HG02610 (cell line): ENCODE measurements at regions not wholly inside any gene's neighbourhood (a gene's known extent, or its start where the extent isn't known, plus 50 kb on each side); places are given as distances from the start of the nearest gene placed in this dataset.
A peak's percentile ranks its signal among the peaks of the same experiment; 100 is the strongest.
"Not testable (repeated sequence)": the region's sequence is repeated elsewhere in the genome, so short reads cannot be mapped to it uniquely, and the experiment has no call there.

ENCODE experiments used
- ATAC-seq: cut with Tn5 transposase; IDR thresholded peaks from one replicate; pipeline ENCODE4 v1.9.1; 2021; ENCODE audit warnings: mild to moderate bottlenecking, moderate library complexity; ENCODE audit not compliant: unreplicated experiment

DNA sequence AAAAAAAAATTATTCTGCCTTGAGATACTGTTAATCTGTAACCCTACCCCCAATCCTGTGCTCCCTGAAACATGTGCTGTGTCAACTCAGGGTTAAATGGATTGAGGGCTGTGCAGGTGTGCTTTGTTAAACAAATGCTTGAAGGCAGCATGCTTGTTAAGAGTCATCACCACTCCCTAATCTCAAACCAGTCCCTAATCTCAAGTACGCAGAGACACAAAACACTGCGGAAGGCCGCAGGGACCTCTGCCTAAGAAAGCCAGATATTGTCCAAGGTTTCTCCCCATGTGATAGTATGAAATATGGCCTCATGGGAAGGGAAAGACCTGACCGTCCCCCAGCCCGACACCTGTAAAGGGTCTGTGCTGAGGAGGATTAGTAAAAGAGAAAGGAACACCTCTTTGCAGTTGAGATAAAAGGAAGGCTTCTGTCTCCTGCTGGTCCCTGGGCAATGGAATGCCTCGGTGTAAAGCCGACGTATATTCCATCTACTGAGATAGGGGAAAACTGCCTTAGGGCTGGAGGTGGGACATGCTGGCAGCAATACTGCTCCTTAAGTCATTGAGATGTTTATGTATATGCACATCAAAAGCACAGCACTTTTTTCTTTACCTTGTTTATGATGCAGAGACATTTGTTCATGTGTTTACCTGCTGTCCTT is 402.6 kb downstream of the TBC1D32 start:
- not testable (repeated sequence) for ATAC-seq

DNA sequence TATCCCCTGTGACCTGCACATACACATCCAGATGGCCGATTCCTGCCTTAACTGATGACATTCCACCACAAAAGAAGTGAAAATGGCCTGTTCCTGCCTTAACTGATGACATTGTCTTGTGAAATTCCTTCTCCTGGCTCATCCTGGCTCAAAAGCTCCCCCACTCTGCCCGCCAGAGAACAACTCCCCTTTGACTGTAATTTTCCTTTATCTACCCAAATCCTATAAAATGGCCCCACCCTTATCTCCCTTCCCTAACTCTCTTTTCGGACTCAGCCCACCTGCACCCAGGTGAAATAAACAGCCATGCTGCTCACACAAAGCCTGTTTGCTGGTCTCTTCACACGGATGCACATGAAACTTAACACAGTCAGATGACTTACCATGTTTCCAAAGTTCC is 403.8 kb downstream of the TBC1D32 start:
- ATAC-seq: not testable (repeated sequence)

DNA sequence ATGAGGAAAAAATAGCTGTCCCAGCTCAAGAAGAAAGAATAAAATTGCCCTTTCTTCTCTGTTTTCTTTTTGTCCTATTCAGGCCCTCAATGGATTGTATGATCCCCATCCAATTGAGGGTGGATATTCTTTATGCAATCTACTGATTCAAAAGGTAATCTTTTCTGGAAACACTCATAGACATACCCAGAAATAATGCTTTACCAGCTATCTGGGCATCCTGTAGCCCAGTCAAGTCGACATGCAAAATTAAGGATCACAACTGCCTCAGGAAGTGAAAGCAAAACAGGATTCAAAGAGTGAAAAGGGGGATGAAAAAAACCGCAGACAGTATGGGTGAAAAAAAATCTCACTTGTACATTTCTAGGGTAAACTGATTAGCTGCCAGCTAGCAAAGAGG is 410.1 kb downstream of the TBC1D32 start:
- ATAC-seq: no peak

DNA sequence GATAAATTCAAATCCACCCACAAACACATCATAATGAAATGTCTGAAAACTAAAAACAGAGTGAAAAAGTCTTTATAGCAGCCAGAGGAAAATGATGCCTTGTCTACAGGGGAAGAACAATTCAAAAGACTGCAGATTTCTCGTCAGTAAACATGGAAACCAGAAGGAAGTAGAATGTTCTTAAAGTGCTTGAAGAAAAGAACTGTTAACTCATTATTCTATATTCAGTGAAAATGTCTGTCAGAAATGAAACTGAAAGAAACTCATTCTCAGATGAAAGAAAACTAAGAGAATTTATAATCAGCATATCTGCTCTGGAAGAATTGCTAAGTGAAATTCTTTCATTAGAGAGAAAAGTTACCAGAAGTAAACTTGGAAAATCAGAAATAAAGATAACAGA is 416.1 kb downstream of the TBC1D32 start:
- ATAC-seq: no peak

DNA sequence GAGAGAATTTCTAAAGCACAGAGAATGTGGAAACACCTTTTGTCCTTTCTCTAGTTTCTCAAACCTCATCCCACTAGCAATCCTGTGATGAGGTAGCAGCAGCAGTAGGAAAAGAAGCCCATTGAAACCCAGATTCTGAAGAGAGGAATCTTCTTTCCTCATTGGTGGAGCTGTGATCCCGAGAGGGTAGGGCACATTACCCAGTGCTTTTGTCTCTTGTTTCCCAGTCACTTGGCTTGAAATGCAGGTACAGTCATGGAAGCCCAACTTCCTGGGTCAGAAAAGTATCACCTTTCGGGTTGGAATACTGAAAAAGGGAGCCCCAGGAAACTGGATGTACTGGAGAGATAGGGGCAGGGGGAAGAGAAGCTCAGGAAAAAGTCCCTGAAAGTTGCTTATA is 417.4 kb downstream of the TBC1D32 start:
- no peak for ATAC-seq

DNA sequence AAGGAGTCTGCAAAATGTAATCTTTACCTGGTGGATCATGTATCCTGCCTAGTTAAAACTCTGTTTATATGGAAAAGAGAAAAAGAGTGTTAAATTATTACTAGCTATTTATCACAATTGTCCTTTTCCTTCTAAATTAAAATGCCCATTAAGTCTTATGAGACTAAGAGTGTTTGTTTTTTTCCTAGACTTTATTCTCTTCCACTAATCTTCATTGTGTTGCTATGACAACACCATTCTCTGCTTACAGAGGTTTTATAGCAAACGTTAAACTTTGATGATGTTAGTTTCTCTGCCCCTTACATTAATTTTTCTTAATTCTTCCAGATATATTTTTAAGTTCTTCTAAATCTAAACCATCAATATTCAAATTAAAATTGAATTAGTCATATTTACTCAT is 420.8 kb downstream of the TBC1D32 start:
- ATAC-seq: no peak

DNA sequence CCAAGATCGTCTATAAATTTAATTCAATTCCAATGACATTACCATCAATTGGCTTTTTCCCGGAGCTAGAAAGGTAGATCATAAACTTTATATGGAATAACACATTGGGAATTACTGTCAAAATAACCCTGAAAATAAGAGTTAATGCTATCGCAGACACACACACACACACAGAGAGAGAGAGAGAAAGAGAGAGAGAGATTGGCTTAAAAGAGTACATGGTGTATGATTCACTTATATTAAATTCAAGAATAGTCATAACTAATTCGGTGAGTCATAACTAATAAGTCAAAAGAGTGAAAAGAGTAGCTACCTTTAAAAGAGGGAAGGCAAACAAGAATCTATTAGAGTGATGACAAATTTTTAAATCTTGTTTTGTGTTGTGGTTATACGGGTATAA is 425.5 kb downstream of the TBC1D32 start:
- no peak for ATAC-seq

DNA sequence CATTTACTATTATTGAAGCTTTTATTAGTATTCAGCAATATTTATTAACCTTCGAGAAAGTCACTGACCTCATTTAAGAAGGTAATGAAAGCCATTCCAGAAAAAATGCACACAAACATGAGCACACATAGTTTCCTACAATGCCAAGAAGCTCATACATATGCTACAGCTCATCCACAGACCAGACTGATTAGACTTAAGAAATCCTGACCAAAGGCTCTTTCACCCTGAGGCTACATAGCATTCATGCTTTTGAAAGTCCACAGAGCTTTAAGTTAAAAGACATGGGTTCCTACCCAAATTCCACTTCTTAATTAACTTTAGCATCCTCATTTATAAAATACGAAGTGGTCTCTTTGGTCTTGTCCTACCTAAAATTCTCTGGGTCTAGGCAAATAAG is 430.4 kb downstream of the TBC1D32 start:
- ATAC-seq: no peak

DNA sequence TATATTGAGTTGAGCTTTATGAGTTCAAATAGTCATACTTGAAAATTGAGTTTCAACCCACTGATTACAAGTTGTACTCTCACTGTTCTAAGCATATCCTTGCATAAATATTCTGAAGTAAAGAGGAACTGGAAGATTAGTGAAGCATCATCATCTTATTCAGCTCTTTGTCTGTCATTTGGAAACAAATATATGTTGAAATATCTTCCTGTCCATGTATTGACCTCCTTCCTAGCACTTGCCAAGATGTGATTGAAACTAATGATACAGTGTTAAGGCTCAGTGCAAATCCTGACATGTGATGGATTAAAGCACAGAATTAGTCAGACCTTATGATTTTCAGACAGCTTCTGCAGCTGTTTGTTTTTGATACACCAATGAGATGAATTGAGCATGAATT is 434.3 kb downstream of the TBC1D32 start:
- no peak for ATAC-seq

DNA sequence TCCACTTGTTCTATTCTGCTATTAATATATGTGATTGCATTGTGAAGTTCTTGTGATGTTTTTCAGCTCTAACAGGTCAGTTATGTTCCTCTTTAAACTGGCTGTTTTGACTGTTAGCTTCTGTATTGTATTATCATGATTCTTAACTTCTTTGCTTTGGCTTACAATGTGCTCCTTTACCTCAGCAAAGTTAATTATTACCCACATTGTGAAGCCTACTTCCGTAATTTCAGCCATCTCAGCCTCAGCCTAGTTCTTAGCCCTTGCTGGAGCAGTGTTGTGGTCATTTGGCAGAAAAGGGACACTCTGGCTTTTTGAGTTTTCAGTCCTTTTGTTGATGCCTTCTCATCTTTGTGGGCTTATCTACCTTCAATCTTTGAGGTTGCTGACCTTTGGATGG is 440.2 kb downstream of the TBC1D32 start:
- peak; percentile 41 for ATAC-seq

DNA sequence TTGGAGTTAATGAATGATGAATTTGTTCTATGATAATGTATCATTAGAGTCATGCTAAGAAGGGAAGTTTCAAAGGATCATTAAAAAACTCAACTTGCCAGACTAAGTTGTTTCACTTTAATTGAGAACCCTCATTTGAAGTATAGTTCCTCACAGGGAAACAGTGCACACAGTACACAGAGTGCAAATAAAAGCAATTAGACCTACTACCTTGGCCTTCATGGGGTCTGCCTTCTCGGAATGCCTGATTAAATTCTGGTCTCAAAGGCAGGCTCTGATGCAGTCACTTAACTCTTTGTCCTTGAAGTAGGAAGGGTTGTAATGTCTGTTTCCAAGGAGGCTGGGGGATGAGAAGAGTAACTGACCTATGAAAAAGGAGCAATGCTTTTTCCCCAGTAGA is 457.3 kb downstream of the TBC1D32 start:
- ATAC-seq: no peak

DNA sequence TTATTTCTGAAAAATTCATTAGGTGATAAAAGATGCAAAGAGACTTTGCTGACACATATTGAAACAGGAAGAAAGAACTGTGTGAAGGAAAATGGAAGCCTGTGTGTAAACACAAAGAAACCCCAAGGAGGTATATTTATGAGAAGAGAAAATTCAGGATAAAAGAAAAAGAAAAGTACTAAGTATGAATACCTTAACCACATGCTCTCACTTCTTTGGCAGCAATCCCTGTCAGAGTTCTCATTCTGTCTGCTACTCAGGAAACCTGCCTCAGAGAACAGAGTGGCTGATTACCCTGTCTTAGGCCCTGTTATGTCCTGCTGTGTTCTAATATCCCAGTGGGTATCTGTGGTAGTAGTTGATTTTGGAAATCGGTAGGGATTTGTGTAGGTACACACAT is 457.9 kb downstream of the TBC1D32 start:
- peak; percentile 54 for ATAC-seq

DNA sequence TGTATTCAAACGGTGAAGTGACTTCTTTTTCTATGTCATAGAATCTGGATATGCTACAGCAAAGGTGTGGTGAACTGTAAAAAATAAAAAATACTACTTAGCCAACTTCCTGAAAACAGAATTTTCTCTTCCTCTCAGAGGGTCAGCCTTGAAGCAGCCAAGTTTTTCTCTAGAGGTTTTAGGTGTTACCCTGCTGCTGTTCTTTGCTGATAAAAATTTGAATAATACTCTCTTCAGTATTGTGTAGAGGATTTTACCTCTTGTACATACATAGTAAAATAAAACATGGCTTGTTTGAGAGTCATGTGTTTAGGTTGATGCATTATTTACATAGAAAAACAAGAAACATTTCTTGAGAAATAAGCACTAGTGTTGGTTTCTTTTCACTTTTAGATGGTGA is 458.4 kb downstream of the TBC1D32 start:
- peak; percentile 37 for ATAC-seq

DNA sequence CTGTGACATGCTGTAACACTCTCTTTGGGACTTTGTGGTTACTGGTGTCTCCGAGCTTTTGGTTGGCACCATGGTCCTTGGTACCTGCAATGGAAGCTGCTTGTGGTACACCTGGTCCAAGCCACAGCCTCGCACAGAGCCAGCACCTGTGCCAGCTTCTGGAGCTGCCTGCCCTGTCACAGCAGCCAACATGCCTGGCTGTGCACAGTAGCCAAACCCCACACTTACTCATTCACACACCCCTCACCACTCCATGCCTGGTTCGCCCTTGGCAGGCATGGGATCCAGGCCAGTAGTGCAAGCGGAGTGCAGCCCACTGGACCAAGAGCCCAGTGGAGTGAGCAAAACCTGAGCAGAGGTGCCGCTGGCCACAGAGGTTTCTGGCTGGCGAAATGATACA is 459.9 kb downstream of the TBC1D32 start:
- no peak for ATAC-seq

DNA sequence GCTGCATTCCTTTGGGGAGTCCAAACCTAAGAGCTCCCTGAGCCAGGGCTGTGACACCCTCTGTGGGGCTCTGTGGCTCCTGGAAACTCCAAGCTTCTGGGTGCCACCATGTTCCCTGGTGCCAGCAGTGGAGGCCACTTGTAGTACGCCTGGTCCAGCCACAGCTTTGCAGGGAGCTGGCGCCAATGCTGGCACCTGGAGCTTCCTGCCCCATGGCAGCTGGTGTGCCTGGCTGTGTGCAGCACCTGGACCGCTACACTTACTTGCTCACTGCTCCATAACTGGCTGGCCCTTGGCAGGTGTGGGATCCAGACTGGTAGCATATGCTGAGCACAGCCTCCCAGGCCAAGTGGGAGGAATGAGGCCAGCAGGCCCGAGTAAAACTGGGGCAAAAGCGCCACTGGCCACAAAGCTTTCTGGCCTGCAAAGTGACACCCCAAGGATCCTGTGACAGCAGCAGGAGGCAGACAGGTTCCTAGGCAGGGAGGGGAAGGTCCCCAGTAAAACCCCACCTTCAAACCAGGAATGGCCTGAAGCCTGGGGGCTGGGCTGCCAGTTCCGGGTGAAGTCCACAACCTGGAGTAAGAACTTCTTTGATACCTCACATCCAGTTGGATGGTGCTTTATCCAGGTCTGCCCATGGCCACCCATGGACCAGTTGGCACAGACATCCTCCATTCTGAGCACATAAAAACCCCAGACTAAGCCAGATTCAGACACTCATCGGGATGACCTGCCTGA is 461.0 kb downstream of the TBC1D32 start:
- no peak for ATAC-seq

DNA sequence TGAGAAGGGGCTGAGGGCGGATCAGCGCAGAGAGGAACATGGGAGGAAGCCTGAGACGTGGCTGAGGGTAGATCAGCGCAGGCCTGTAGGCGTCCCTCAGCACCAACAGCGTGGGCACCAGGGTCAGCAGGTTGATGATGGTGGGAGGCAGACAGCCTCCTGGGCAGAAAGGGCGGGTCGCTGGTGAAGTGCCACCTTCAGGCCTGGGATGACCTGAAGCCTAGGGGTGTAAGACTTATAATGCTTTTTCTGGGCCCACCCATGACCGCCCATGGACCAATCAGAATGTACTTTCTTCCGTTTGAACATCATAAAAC is 462.1 kb downstream of the TBC1D32 start:
- no peak for ATAC-seq

DNA sequence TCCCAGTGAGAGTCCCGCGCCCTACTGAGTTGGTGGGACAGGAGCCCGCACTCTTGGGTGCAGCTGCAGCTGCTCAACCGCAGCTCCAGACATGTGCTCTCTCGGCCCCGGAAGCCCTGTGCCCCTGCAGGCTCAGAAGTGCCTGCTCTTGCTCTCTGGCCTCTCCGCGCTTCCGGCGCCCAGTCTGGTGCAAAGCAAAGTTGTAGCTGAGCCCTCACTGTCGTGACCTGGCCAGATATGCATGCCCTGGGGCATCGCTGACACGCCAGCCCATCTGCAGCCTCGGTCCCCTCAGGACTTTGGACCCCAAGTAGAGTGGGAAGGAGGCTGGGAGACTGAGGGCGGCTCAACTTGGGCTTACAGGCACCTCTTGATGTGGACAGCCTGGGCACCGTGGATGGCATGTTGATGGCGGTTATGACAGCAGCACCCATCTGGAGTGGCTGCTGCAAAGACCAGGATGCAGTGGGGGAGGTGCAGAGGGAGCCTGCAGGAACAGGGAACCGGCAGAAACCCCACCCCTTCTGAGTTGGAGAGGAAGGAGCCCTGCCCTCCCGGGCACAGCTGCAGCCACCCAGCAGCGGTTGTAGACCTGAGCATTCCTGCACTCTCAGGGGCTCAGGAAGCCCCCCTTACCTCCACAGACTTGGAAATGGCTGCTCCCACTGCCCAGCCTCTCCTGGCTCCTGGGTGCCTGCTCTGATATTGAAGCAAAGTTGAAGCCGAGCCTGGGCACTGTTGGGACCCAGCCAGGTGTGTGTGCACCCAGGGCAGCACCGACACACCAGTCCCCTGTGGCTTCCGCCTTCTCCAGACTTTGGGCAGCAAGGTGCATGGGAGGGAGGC is 462.6 kb downstream of the TBC1D32 start:
- ATAC-seq: no peak

DNA sequence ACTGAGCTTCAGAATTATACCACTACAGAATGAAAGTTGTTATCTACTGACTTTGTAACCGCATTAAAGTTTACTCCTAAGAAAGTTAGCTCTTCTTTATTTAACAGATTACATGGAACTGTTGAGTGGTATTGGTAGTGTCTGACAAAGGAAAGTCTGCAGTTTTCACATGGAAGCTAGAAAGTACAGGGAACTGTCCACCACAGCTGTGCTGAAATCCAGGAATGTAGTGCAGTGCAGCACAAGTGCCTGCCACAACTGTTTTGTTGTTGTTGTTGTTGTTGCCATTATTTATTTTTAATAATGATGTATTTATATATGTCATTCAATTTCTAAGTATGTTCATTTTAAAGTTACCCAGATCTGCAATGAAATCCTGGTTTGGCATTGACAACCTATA is 464.9 kb downstream of the TBC1D32 start:
- no peak for ATAC-seq

DNA sequence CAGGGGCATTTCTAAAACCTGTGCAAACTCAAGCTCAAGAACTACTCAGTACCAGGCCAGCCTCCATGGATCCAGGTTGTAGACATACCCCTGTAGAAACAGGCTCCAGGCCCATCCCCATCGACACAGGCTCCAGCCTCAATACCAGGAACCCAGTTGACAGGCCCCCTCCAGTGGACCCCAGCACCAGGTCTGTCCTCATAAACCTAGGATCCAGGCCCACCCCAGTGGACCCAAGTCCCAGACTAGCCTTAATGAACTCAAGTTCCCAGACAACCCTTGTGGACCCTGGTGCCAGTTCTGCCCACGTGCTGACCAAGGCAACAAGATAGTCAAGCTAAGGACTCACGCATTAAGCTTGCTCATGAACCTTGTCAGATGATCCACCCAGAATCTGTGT is 476.9 kb downstream of the TBC1D32 start:
- no peak for ATAC-seq

DNA sequence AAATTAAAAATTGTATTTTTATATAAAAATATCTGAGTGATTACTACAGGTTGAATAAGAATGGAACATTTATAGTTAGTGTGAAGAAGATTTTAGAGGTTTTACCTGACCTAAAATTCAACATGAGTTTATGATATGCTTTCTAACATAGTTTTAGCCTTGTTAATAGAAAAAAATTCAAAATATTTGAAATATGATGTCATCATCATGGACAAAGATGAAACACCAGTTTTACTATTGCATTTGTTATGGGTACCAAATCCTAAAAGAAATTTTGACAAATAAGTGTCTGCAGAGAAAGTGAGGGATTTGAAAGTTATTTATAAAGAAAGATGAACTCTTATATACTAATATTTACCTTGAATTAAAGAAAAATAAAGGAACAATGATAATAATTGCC is 479.7 kb downstream of the TBC1D32 start:
- ATAC-seq: no peak

DNA sequence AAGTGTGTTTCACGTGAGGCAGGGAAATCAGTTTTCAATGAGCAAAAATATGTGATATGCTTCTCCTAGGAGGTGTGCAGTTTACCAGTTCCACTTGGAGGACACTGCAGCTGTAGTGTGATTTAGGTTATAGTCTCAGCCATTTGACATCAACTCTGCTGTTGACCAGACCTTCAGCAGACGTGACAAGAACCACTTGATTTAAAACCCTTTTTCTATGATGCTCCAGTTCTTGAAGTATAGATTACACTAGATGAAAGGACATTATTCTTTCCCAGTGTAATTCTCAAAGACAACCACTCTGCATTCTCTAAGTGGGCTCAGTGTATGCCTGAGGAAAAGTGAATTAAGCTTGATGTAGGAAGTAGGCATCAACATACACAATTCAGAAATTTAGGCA is 480.8 kb downstream of the TBC1D32 start:
- no peak for ATAC-seq

DNA sequence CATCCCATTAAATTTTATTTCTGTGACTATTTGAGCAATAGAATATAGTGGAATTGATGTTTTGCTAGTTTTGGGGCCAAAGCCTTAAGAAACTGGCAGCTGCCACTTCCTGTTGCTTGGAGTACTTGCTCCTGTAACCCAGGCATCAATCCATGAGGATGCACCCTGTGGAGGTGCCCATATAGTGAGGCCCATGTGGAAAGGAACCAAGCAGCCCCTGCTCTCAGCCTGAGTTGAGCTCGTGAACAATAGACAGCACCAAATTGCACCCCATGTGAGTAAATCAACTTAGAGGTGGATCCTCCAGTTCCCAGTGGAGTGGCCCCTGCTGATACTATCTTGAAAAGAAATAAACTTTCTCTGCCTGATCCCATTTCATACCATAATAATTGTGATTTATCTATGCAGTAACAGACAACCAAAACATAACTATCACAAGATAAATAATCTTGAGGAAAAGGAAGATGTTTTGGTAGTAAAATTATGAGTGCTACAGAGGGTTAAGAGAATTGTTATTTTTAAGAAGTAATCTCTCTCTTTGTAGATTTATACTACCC is 481.9 kb downstream of the TBC1D32 start:
- ATAC-seq: no peak
